Endothelial cell of umbilical vein (primary cell): ENCODE measurements at regions not wholly inside any gene's neighbourhood (a gene's known extent, or its start where the extent isn't known, plus 50 kb on each side); places are given as distances from the start of the nearest gene placed in this dataset.

Experiments used
- BruUV-seq: library from RNA; stranded (reverse); fragments of 400-500 nt; replicated peaks from 2 replicates; lab custom pipeline; 2021; lab: Mats Ljungman, UMichigan
- CTCF ChIA-PET: fragments of 300-600, 350-600 bp; sonication (Branson Sonifier 250); formaldehyde crosslinking; loops from one replicate; lab custom pipeline; 2021; ENCODE audit warnings: antibody characterized with exemption, inconsistent platforms; lab: Charles Lee
- POLR2A ChIA-PET: fragments of 300-600, 350-600 bp; sonication (Branson Sonifier 250); formaldehyde crosslinking; loops from one replicate; lab custom pipeline; 2021; ENCODE audit warnings: antibody characterized with exemption, inconsistent platforms; lab: Charles Lee
- DNase-seq: peaks from one replicate; pipeline ENCODE4 v3.0.0-alpha.2; 2011; ENCODE audit warnings: low read depth, low spot score
- FAIRE-seq: peaks from 2 replicates; lab custom pipeline; 2011; peaks lifted over from hg19 to GRCh38; lab: Jason Lieb, UNC
- H2AFZ ChIP-seq: 2 replicates; pipeline ENCODE4 v1.6.0; 2012; ENCODE audit warnings: low read depth, low read length, control low read depth, inconsistent platforms
- H3K27ac ChIP-seq: 2 replicates; pipeline ENCODE4 v1.5.1; 2011; ENCODE audit warnings: low read depth, mild to moderate bottlenecking, control low read depth, low read length, moderate library complexity; ENCODE audit not compliant: insufficient read depth
- H3K27me3 ChIP-seq, 2 experiments: 2 replicates each; pipeline versions ENCODE4 v1.6.0 to v1.6.1; 2011; ENCODE audit warnings: low read length in 2 of 2, mixed read lengths in 1 of 2; ENCODE audit not compliant: control insufficient read depth in 2 of 2, insufficient read depth in 2 of 2
- H3K36me3 ChIP-seq, 2 experiments: 2 replicates in 1 of 2; 3 replicates in 1 of 2; pipeline ENCODE4 v1.5.1; 2011; ENCODE audit warnings: low read length in 2 of 2, mild to moderate bottlenecking in 1 of 2, moderate library complexity in 1 of 2; ENCODE audit not compliant: control insufficient read depth in 2 of 2, insufficient read depth in 2 of 2; ENCODE audit errors: extremely low read depth in 1 of 2
- H3K4me1 ChIP-seq: 3 replicates; pipeline ENCODE4 v1.5.1; 2011; ENCODE audit warnings: mild to moderate bottlenecking, low read length; ENCODE audit not compliant: control insufficient read depth, insufficient read depth; ENCODE audit errors: extremely low read depth
- H3K4me2 ChIP-seq: 2 replicates; pipeline ENCODE4 v1.6.1; 2011; ENCODE audit warnings: low read length, control low read depth, mixed read lengths; ENCODE audit not compliant: insufficient read depth
- H3K4me3 ChIP-seq, 3 experiments: fragments of 200-600 bp in 1 of 3; sonication (generic), shearing (Covaris generic) in 1 of 3; replicated peaks in 1 of 3; 2 replicates each; pipeline ENCODE4 v1.5.1; 2011 to 2016; ENCODE audit warnings: control low read depth in 3 of 3, low read length in 3 of 3, mild to moderate bottlenecking in 2 of 3, inconsistent platforms in 1 of 3, low read depth in 1 of 3, moderate library complexity in 1 of 3; ENCODE audit not compliant: insufficient read depth in 1 of 3
- H3K79me2 ChIP-seq: 2 replicates; pipeline ENCODE4 v1.6.0; 2012; ENCODE audit warnings: low read length, inconsistent platforms; ENCODE audit not compliant: control insufficient read depth, insufficient read depth
- H3K9ac ChIP-seq: replicated peaks from 2 replicates; pipeline ENCODE3; 2011; ENCODE audit warnings: low read length, control low read depth; ENCODE audit not compliant: insufficient read depth; ENCODE audit errors: extremely low read depth
- H3K9me1 ChIP-seq: replicated peaks from 3 replicates; pipeline ENCODE4 v1.6.0; 2011; ENCODE audit warnings: mild to moderate bottlenecking, low read length; ENCODE audit not compliant: control insufficient read depth, insufficient read depth; ENCODE audit errors: extremely low read depth
- H3K9me3 ChIP-seq: replicated peaks from 2 replicates; pipeline ENCODE4 v1.5.1; 2012; ENCODE audit warnings: low read length, inconsistent platforms; ENCODE audit not compliant: control insufficient read depth, insufficient read depth
- H4K20me1 ChIP-seq: replicated peaks from 2 replicates; pipeline ENCODE3; 2011; ENCODE audit warnings: mild to moderate bottlenecking, low read length; ENCODE audit not compliant: control insufficient read depth, insufficient read depth; ENCODE audit errors: extremely low read depth
- EZH2 ChIP-seq: IDR thresholded peaks from 2 replicates; pipeline ENCODE4 v1.6.1; 2012; ENCODE audit warnings: borderline replicate concordance, low read depth, mild to moderate bottlenecking, moderate library complexity, low read length, inconsistent platforms; ENCODE audit not compliant: severe bottlenecking
- FOS ChIP-seq: IDR thresholded peaks from 2 replicates; pipeline ENCODE4 v1.6.1; 2011; ENCODE audit warnings: mild to moderate bottlenecking, low read length, moderate library complexity, borderline replicate concordance; ENCODE audit not compliant: insufficient read depth
- MYC ChIP-seq: IDR thresholded peaks from one replicate; pipeline ENCODE4 v1.6.1; 2011; ENCODE audit warnings: mild to moderate bottlenecking, low read depth, low read length
- POLR2A ChIP-seq: IDR thresholded peaks from 2 replicates; pipeline ENCODE4 v1.6.1; 2012; ENCODE audit warnings: low read depth, mild to moderate bottlenecking, control low read depth, low read length
- dilution Hi-C: fragments of 300-500 bp; cut with MboI; formaldehyde crosslinking; loops from one replicate; pipeline ENCODE4 v1.15.0; 2019; ENCODE audit warnings: low sequenced_read_pairs; ENCODE audit not compliant: extremely low pct_ligation_motif_present
- intact Hi-C: fragments of 100-400 bp; cut with micrococcal nuclease; formaldehyde crosslinking; loops from one replicate; pipeline ENCODE4 v1.10.0; 2022
- TF ChIP-seq, protein P1 (sequence below): IDR thresholded peaks from 2 replicates; pipeline ENCODE4 v1.6.1; 2011; ENCODE audit not compliant: insufficient read depth, insufficient read length
- TF ChIP-seq, protein P2 (sequence below), 2 donors: IDR thresholded peaks; 1 replicate in 1 of 2; 2 replicates in 1 of 2; pipeline ENCODE4 v1.5.1; 2011; ENCODE audit warnings: low read length in 2 of 2, mild to moderate bottlenecking in 2 of 2, moderate library complexity in 2 of 2, control low read depth in 1 of 2, inconsistent platforms in 1 of 2, low read depth in 1 of 2; ENCODE audit not compliant: insufficient read depth in 1 of 2; ENCODE audit errors: extremely low read depth in 1 of 2

GRCh38 chr6:90941885-90942284, 355.0 kb upstream of the MAP3K7 start:
- H3K79me2 ChIP-seq: no peaks in the 10 kb centered on the region
- intact Hi-C loops (loop anchor here (1.0 to 5.0 kb wide), 3 partner anchors 139 to 1700 kb away; no protein-coding TSS in a partner anchor), dilution Hi-C loops (no loop called here)
- no TSS peak for BruUV-seq
- no peaks in the 10 kb centered on the region for H4K20me1 ChIP-seq
- DNase-seq (no peak), FAIRE-seq (no peak)
- H3K27me3 ChIP-seq: peaks cover 0 to 2% of the 10 kb centered on the region in 2 experiments
- no peak overlapping the region for H3K4me3 ChIP-seq
- H3K9me3 ChIP-seq: no peaks in the 10 kb centered on the region
- POLR2A ChIA-PET: no interaction called here
- no peak overlapping the region for H3K4me2 ChIP-seq
- H3K4me1 ChIP-seq: no peaks in the 10 kb centered on the region
- H3K9ac ChIP-seq: no peak overlapping the region
- H2AFZ ChIP-seq: no peak overlapping the region
- no peak overlapping the region for H3K27ac ChIP-seq
- H3K9me1 ChIP-seq: no peaks in the 10 kb centered on the region
- H3K36me3 ChIP-seq: no peaks in the 10 kb centered on the region
- CTCF ChIA-PET: no interaction called here
- TF ChIP-seq, protein P1, sequence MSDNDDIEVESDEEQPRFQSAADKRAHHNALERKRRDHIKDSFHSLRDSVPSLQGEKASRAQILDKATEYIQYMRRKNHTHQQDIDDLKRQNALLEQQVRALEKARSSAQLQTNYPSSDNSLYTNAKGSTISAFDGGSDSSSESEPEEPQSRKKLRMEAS: no peak
- TF ChIP-seq MYC (no peak), FOS (no peak), POLR2A (no peak), EZH2 (no peak)
- TF ChIP-seq, protein P2, sequence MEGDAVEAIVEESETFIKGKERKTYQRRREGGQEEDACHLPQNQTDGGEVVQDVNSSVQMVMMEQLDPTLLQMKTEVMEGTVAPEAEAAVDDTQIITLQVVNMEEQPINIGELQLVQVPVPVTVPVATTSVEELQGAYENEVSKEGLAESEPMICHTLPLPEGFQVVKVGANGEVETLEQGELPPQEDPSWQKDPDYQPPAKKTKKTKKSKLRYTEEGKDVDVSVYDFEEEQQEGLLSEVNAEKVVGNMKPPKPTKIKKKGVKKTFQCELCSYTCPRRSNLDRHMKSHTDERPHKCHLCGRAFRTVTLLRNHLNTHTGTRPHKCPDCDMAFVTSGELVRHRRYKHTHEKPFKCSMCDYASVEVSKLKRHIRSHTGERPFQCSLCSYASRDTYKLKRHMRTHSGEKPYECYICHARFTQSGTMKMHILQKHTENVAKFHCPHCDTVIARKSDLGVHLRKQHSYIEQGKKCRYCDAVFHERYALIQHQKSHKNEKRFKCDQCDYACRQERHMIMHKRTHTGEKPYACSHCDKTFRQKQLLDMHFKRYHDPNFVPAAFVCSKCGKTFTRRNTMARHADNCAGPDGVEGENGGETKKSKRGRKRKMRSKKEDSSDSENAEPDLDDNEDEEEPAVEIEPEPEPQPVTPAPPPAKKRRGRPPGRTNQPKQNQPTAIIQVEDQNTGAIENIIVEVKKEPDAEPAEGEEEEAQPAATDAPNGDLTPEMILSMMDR (IDR thresholded peaks at IDR 0.05; ENCODE audit: extremely low read depth in 1 of 2, insufficient read depth in 1 of 2, low read depth in 1 of 2, low read length in 2 of 2): no peak
